ENCODE measurements at regions not wholly inside any gene's neighbourhood (a gene's known extent, or its start where the extent isn't known, plus 50 kb on each side); places are given as distances from the start of the nearest gene placed in this dataset.

DNA sequence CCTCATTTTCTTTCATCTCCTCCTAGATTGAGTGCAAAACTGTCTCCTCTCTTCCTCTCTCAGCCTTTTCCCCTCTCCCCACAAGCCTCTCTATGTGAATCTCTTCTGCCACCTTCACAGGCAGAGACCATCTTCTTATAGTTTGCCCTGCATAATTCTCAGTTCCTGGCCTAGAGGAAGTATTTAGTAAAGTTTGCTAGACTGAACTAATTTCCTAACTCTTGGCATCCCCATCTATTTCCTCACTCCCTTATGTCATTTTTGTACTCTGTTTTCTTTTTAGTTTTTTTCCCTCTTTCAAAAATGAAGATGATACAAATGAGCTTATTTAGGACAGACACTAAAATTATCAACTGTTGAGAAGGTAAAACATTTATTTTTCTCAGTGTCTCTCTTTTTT lies 66.0 kb downstream of the XCL2 start:
- TF ChIP-seq, protein P1, sequence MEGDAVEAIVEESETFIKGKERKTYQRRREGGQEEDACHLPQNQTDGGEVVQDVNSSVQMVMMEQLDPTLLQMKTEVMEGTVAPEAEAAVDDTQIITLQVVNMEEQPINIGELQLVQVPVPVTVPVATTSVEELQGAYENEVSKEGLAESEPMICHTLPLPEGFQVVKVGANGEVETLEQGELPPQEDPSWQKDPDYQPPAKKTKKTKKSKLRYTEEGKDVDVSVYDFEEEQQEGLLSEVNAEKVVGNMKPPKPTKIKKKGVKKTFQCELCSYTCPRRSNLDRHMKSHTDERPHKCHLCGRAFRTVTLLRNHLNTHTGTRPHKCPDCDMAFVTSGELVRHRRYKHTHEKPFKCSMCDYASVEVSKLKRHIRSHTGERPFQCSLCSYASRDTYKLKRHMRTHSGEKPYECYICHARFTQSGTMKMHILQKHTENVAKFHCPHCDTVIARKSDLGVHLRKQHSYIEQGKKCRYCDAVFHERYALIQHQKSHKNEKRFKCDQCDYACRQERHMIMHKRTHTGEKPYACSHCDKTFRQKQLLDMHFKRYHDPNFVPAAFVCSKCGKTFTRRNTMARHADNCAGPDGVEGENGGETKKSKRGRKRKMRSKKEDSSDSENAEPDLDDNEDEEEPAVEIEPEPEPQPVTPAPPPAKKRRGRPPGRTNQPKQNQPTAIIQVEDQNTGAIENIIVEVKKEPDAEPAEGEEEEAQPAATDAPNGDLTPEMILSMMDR (IDR thresholded peaks at IDR 0.05), result no peak
- TF ChIP-seq POLR2A (IDR thresholded peaks at IDR 0.05) (no peak), EP300 (IDR thresholded peaks at IDR 0.05) (no peak), POLR2AphosphoS5 (IDR thresholded peaks at IDR 0.05) (no peak)

Data from gastroesophageal sphincter (tissue), 3 donors.